ENCODE measurements at regions not wholly inside any gene's neighbourhood (a gene's known extent, or its start where the extent isn't known, plus 50 kb on each side); places are given as distances from the start of the nearest gene placed in this dataset.

- TF ChIP-seq CTCF (IDR thresholded peaks at IDR 0.05; ENCODE audit: low read depth, low read length, poor library complexity, severe bottlenecking) (no peak), EZH2phosphoT487 (IDR thresholded peaks at IDR 0.05; ENCODE audit: borderline replicate concordance, low read length) (no peak)
Observed at GRCh38 chr3:148615382-148615781, 82.3 kb upstream of the AGTR1 start.
